OCI-LY3 (cell line): ENCODE measurements at regions not wholly inside any gene's neighbourhood (a gene's known extent, or its start where the extent isn't known, plus 50 kb on each side); places are given as distances from the start of the nearest gene placed in this dataset.
A peak's percentile ranks its signal among the peaks of the same experiment; 100 is the strongest.

Experiments
- H2AFZ ChIP-seq: fragments of 200-600, 300-600 bp; shearing (Covaris generic); 2 replicates; pipeline ENCODE4 v1.6.0; 2014; ENCODE audit warnings: antibody characterized with exemption, low read depth, low read length
- H3K27ac ChIP-seq: fragments of 200-600, 300-600 bp; sonication (generic); 2 replicates; pipeline ENCODE4 v1.5.1; 2014; ENCODE audit warnings: mild to moderate bottlenecking, low read length, moderate library complexity, mixed read lengths
- H3K27me3 ChIP-seq: fragments of 200-600, 300-600 bp; sonication (generic); 2 replicates; pipeline ENCODE4 v1.6.1; 2014; ENCODE audit warnings: low read depth, low read length, mixed read lengths
- H3K36me3 ChIP-seq: fragments of 200-600, 300-600 bp; sonication (generic); replicated peaks from 2 replicates; pipeline ENCODE3; 2014; ENCODE audit warnings: low read depth, low read length, mixed read lengths
- H3K4me1 ChIP-seq: fragments of 300-600, 200-600 bp; sonication (generic); 2 replicates; pipeline ENCODE4 v1.6.1; 2014; ENCODE audit warnings: low read length, mixed read lengths
- H3K4me2 ChIP-seq: fragments of 200-600, 300-600 bp; sonication (generic); 2 replicates; pipeline ENCODE4 v1.6.1; 2014; ENCODE audit warnings: low read length, mixed read lengths
- H3K4me3 ChIP-seq: fragments of 300-600, 200-600 bp; sonication (generic); 2 replicates; pipeline ENCODE4 v1.5.1; 2014; ENCODE audit warnings: antibody characterized with exemption, mild to moderate bottlenecking, low read length, moderate library complexity
- H3K79me2 ChIP-seq: fragments of 300-600, 200-600 bp; shearing (Covaris generic); 2 replicates; pipeline ENCODE4 v1.6.1; 2014; ENCODE audit warnings: mild to moderate bottlenecking, low read length, mixed read lengths
- H3K9ac ChIP-seq: fragments of 300-600, 200-600 bp; shearing (Covaris generic); 2 replicates; pipeline ENCODE4 v1.6.0; 2014; ENCODE audit warnings: mild to moderate bottlenecking, low read length, moderate library complexity
- H3K9me3 ChIP-seq: fragments of 200-600, 300-600 bp; shearing (Covaris generic); 2 replicates; pipeline ENCODE4 v1.6.1; 2014; ENCODE audit warnings: low read length, mixed read lengths; ENCODE audit not compliant: insufficient read depth
- H4K20me1 ChIP-seq: fragments of 200-600, 300-600 bp; sonication (generic); 2 replicates; pipeline ENCODE4 v1.6.1; 2016; ENCODE audit warnings: low read length, mixed read lengths; ENCODE audit not compliant: insufficient read depth
- CTCF ChIP-seq: fragments of 200-600, 300-600 bp; sonication (generic); IDR thresholded peaks from 2 replicates; pipeline ENCODE4 v1.5.1; 2014; ENCODE audit warnings: antibody characterized with exemption, low read length, low read depth
- EZH2phosphoT487 ChIP-seq: fragments of 200-600 bp; shearing (Covaris generic); IDR thresholded peaks from 2 replicates; pipeline ENCODE4 v1.6.1; 2018; ENCODE audit warnings: antibody characterized with exemption, mixed run types, low read depth

- Histone ChIP-seq H3K79me2 (no peaks in the 10 kb centered on the region), H3K4me2 (0 out of 2 replicates have a peak overlapping the region, but pooled peaks have one; percentile 44), H3K9ac (no peak overlapping the region), H3K27me3 (no peaks in the 10 kb centered on the region), H3K4me3 (no peak overlapping the region), H3K9me3 (no peaks in the 10 kb centered on the region), H3K36me3 (no peaks in the 10 kb centered on the region), H2AFZ (no peak overlapping the region), H4K20me1 (no peaks in the 10 kb centered on the region), H3K27ac (no peak overlapping the region), H3K4me1 (peaks cover 37% of the 10 kb centered on the region)
- TF ChIP-seq CTCF (no peak), EZH2phosphoT487 (no peak)
Measured at GRCh38 chr4:104868533-104868932, 278.1 kb upstream of the TET2 start.

GRCh38 chr4:104868958-104869357, 277.7 kb upstream of the TET2 start:
- no peaks in the 10 kb centered on the region for H4K20me1 ChIP-seq
- H3K9ac ChIP-seq = no peak overlapping the region
- H3K4me2 ChIP-seq = peak overlapping the region; percentile 44
- H3K4me1 ChIP-seq = peaks cover 37% of the 10 kb centered on the region
- H3K27ac ChIP-seq = no peak overlapping the region
- no peak overlapping the region for H2AFZ ChIP-seq
- H3K4me3 ChIP-seq = no peak overlapping the region
- H3K9me3 ChIP-seq = no peaks in the 10 kb centered on the region
- H3K79me2 ChIP-seq = no peaks in the 10 kb centered on the region
- H3K36me3 ChIP-seq = no peaks in the 10 kb centered on the region
- TF ChIP-seq CTCF (no peak), EZH2phosphoT487 (no peak)
- no peaks in the 10 kb centered on the region for H3K27me3 ChIP-seq

GRCh38 chr4:104869831-104870230, 276.8 kb upstream of the TET2 start:
- Histone ChIP-seq H3K79me2 (no peaks in the 10 kb centered on the region), H3K4me1 (peaks cover 37% of the 10 kb centered on the region), H4K20me1 (no peaks in the 10 kb centered on the region)

More at GRCh38 chr4:104869831-104870230, 276.8 kb upstream of the TET2 start:
- Histone ChIP-seq H2AFZ (no peak overlapping the region), H3K9me3 (no peaks in the 10 kb centered on the region), H3K9ac (no peak overlapping the region), H3K4me3 (no peak overlapping the region), H3K27ac (no peak overlapping the region), H3K36me3 (no peaks in the 10 kb centered on the region), H3K4me2 (no peak overlapping the region; the same call in 1 of the 2 replicates), H3K27me3 (no peaks in the 10 kb centered on the region)
- TF ChIP-seq CTCF = no peak
- no peak for TF ChIP-seq EZH2phosphoT487
